H1 (cell line): ENCODE measurements at regions not wholly inside any gene's neighbourhood (a gene's known extent, or its start where the extent isn't known, plus 50 kb on each side); places are given as distances from the start of the nearest gene placed in this dataset.

Source experiments
- CTCF ChIA-PET: fragments of 300-600 bp; sonication (Branson Sonifier 250); formaldehyde crosslinking; loops from one replicate; lab custom pipeline; 2021; ENCODE audit not compliant: partially characterized antibody; lab: Charles Lee
- POLR2A ChIA-PET: fragments of 300-600 bp; sonication (Branson Sonifier 250); formaldehyde crosslinking; loops from one replicate; lab custom pipeline; 2021; ENCODE audit warnings: inconsistent platforms; ENCODE audit not compliant: partially characterized antibody; lab: Charles Lee
- DNase-seq, 2 experiments: peaks; one replicate each; pipeline versions ENCODE4 v3.0.0 to v3.0.0-alpha.2; 2010 to 2022; ENCODE audit warnings: low spot score in 2 of 2, low read depth in 1 of 2, mixed read lengths in 1 of 2
- FAIRE-seq: peaks from 2 replicates; lab custom pipeline; 2011; peaks lifted over from hg19 to GRCh38; lab: Jason Lieb, UNC
- H2AFZ ChIP-seq: 2 replicates; pipeline ENCODE4 v1.8.1; 2012; ENCODE audit warnings: low read length, inconsistent platforms
- H2AK5ac ChIP-seq: 2 replicates; pipeline ENCODE4 v1.6.1; 2013; ENCODE audit warnings: low read depth, low read length
- H2BK120ac ChIP-seq: replicated peaks from 2 replicates; pipeline ENCODE3; 2013; ENCODE audit warnings: low read depth, low read length, inconsistent platforms
- H2BK12ac ChIP-seq: 2 replicates; pipeline ENCODE4 v1.6.1; 2013; ENCODE audit warnings: low read depth, low read length
- H2BK15ac ChIP-seq: 2 replicates; pipeline ENCODE4 v1.6.1; 2013; ENCODE audit warnings: low read length
- H2BK20ac ChIP-seq: 2 replicates; pipeline ENCODE4 v1.6.1; 2013; ENCODE audit warnings: low read length
- H2BK5ac ChIP-seq: 2 replicates; pipeline ENCODE4 v1.6.1; 2013; ENCODE audit warnings: low read depth, low read length
- H3K14ac ChIP-seq: 2 replicates; pipeline ENCODE4 v1.6.1; 2013; ENCODE audit warnings: inconsistent platforms; ENCODE audit not compliant: insufficient read length
- H3K18ac ChIP-seq: 2 replicates; pipeline ENCODE4 v1.6.1; 2013; ENCODE audit warnings: low read length; ENCODE audit errors: extremely low read depth
- H3K23ac ChIP-seq: 2 replicates; pipeline ENCODE4 v1.6.1; 2013; ENCODE audit warnings: inconsistent platforms; ENCODE audit not compliant: insufficient read length
- H3K23me2 ChIP-seq: 2 replicates; pipeline ENCODE4 v1.6.1; 2013; ENCODE audit warnings: low read depth, low read length
- H3K27ac ChIP-seq: 2 replicates; pipeline ENCODE4 v1.6.1; 2011; ENCODE audit warnings: low read depth, low read length, inconsistent platforms
- H3K27me3 ChIP-seq, 4 experiments: replicated peaks in 1 of 4; 1 replicate in 1 of 4; 2 replicates in 3 of 4; pipeline versions ENCODE4 v1.6.1 to v1.8.1; 2011 to 2013; ENCODE audit warnings: low read length in 3 of 4, mild to moderate bottlenecking in 3 of 4, inconsistent platforms in 2 of 4, mixed read lengths in 2 of 4, moderate library complexity in 1 of 4; ENCODE audit not compliant: control insufficient read depth in 3 of 4, insufficient read depth in 3 of 4; ENCODE audit errors: extremely low read depth in 1 of 4
- H3K36me3 ChIP-seq, 4 experiments: 2 replicates each; pipeline versions ENCODE4 v1.6.1 to v1.8.1; 2011 to 2013; ENCODE audit warnings: mild to moderate bottlenecking in 4 of 4, low read length in 3 of 4, moderate library complexity in 2 of 4, control low read depth in 1 of 4, inconsistent platforms in 1 of 4; ENCODE audit not compliant: insufficient read depth in 4 of 4, control insufficient read depth in 2 of 4
- H3K4ac ChIP-seq: replicated peaks from 2 replicates; pipeline ENCODE3; 2013; ENCODE audit warnings: low read length, low read depth, mixed read lengths, inconsistent platforms; ENCODE audit not compliant: insufficient read length
- H3K4me1 ChIP-seq, 4 experiments: replicated peaks in 1 of 4; 1 replicate in 1 of 4; 2 replicates in 3 of 4; pipeline versions ENCODE4 v1.6.1 to v1.8.1; 2011 to 2013; ENCODE audit warnings: low read length in 3 of 4, inconsistent platforms in 2 of 4, mixed read lengths in 1 of 4; ENCODE audit not compliant: insufficient read depth in 4 of 4, control insufficient read depth in 3 of 4
- H3K4me2 ChIP-seq, 2 experiments: 2 replicates each; pipeline versions ENCODE4 v1.6.1 to v1.8.1; 2011 to 2013; ENCODE audit warnings: low read depth in 2 of 2, low read length in 2 of 2, control low read depth in 1 of 2, inconsistent platforms in 1 of 2, mild to moderate bottlenecking in 1 of 2; ENCODE audit not compliant: insufficient read depth in 1 of 2
- H3K4me3 ChIP-seq, 4 experiments: fragments of 200-600, 300-600 bp in 1 of 4; sonication (generic), shearing (Covaris generic), sonication (Bioruptor Twin) in 1 of 4; 2 replicates each; pipeline versions ENCODE4 v1.5.1 to v1.8.1; 2011 to 2016; ENCODE audit warnings: low read length in 4 of 4, low read depth in 3 of 4, control low read depth in 2 of 4, inconsistent platforms in 2 of 4, mild to moderate bottlenecking in 2 of 4, mixed read lengths in 1 of 4, moderate library complexity in 1 of 4; ENCODE audit not compliant: insufficient read depth in 2 of 4; ENCODE audit errors: extremely low read depth in 1 of 4
- H3K56ac ChIP-seq: replicated peaks from 2 replicates; pipeline ENCODE3; 2013; ENCODE audit warnings: low read depth, mild to moderate bottlenecking, mixed read lengths, low read length, inconsistent platforms; ENCODE audit not compliant: insufficient read length
- H3K79me1 ChIP-seq: 2 replicates; pipeline ENCODE4 v1.6.1; 2013; ENCODE audit warnings: low read depth, low read length, control low read depth
- H3K79me2 ChIP-seq, 2 experiments: 2 replicates each; pipeline versions ENCODE4 v1.6.1 to v1.8.1; 2012 to 2013; ENCODE audit warnings: low read length in 2 of 2, mild to moderate bottlenecking in 2 of 2, inconsistent platforms in 1 of 2; ENCODE audit not compliant: insufficient read depth in 2 of 2, control insufficient read depth in 1 of 2
- H3K9ac ChIP-seq, 4 experiments: replicated peaks in 1 of 4; 1 replicate in 1 of 4; 2 replicates in 3 of 4; pipeline versions ENCODE4 v1.6.1 to v1.8.1; 2011 to 2013; ENCODE audit warnings: low read depth in 3 of 4, low read length in 3 of 4, control low read depth in 2 of 4, mild to moderate bottlenecking in 2 of 4, moderate library complexity in 2 of 4, inconsistent platforms in 1 of 4; ENCODE audit errors: extremely low read depth in 1 of 4
- H3K9me3 ChIP-seq, 2 experiments: 2 replicates each; pipeline versions ENCODE4 v1.6.1 to v1.8.1; 2012 to 2013; ENCODE audit warnings: mild to moderate bottlenecking in 2 of 2, moderate library complexity in 2 of 2, control low read depth in 1 of 2, inconsistent platforms in 1 of 2, low read depth in 1 of 2, low read length in 1 of 2, mixed read lengths in 1 of 2; ENCODE audit not compliant: insufficient read depth in 2 of 2
- H4K20me1 ChIP-seq, 2 experiments: replicated peaks in 1 of 2; 2 replicates each; pipeline versions ENCODE3 to v1.8.1; 2011 to 2013; ENCODE audit warnings: inconsistent platforms in 2 of 2, low read length in 2 of 2, mild to moderate bottlenecking in 1 of 2; ENCODE audit not compliant: insufficient read depth in 2 of 2, control insufficient read depth in 1 of 2
- H4K5ac ChIP-seq: 2 replicates; pipeline ENCODE4 v1.6.1; 2013; ENCODE audit warnings: low read length, low read depth, mixed read lengths, inconsistent platforms; ENCODE audit not compliant: insufficient read length
- H4K8ac ChIP-seq: 2 replicates; pipeline ENCODE4 v1.8.0; 2013; ENCODE audit warnings: mild to moderate bottlenecking, moderate library complexity, low read length, inconsistent platforms; ENCODE audit not compliant: insufficient read depth; ENCODE audit errors: extremely low read depth
- H4K91ac ChIP-seq: replicated peaks from 2 replicates; pipeline ENCODE3; 2013; ENCODE audit warnings: low read length, mixed read lengths, inconsistent platforms; ENCODE audit not compliant: insufficient read length
- BACH1 ChIP-seq: IDR thresholded peaks from 2 replicates; pipeline ENCODE4 v1.6.1; 2012; ENCODE audit warnings: low read length, improper control_type of control experiment
- BRCA1 ChIP-seq: IDR thresholded peaks from 2 replicates; pipeline ENCODE4 v1.6.1; 2012; ENCODE audit warnings: low read depth, low read length, improper control_type of control experiment
- CTBP2 ChIP-seq: IDR thresholded peaks from 2 replicates; pipeline ENCODE4 v1.7.0; 2011; ENCODE audit warnings: borderline replicate concordance, mild to moderate bottlenecking, moderate library complexity, mixed read lengths, low read length; ENCODE audit not compliant: insufficient read depth, insufficient read length
- EP300 ChIP-seq, 2 experiments: IDR thresholded peaks; 1 replicate in 1 of 2; 2 replicates in 1 of 2; pipeline ENCODE4 v1.6.1; 2011 to 2012; ENCODE audit warnings: low read depth in 2 of 2, low read length in 2 of 2, mild to moderate bottlenecking in 2 of 2, borderline replicate concordance in 1 of 2, inconsistent platforms in 1 of 2, moderate library complexity in 1 of 2
- GABPA ChIP-seq: IDR thresholded peaks from 2 replicates; pipeline ENCODE4 v1.6.1; 2011; ENCODE audit warnings: mild to moderate bottlenecking, low read length, moderate library complexity, borderline replicate concordance; ENCODE audit not compliant: insufficient read depth
- HDAC2 ChIP-seq, 2 experiments: fragments of 300-600 bp in 1 of 2; sonication (generic) in 1 of 2; IDR thresholded peaks; 2 replicates each; pipeline ENCODE4 v1.6.1; 2011 to 2012; ENCODE audit warnings: low read depth in 2 of 2, low read length in 2 of 2, mild to moderate bottlenecking in 2 of 2, moderate library complexity in 2 of 2, borderline replicate concordance in 1 of 2, inconsistent platforms in 1 of 2
- JUND ChIP-seq: IDR thresholded peaks from 2 replicates; pipeline ENCODE4 v1.6.1; 2011; ENCODE audit warnings: mild to moderate bottlenecking, improper control_type of control experiment, low read length
- POLR2A ChIP-seq, 2 experiments: IDR thresholded peaks; 1 replicate in 1 of 2; 2 replicates in 1 of 2; pipeline ENCODE4 v1.6.1; 2011; ENCODE audit warnings: low read depth in 2 of 2, low read length in 2 of 2, mild to moderate bottlenecking in 2 of 2; ENCODE audit errors: control extremely low read depth in 1 of 2
- RNF2 ChIP-seq: fragments of 200-900, 300-1000 bp; sonication (generic); IDR thresholded peaks from 2 replicates; pipeline ENCODE4 v1.7.1; 2016; ENCODE audit warnings: borderline replicate concordance, low read depth, mild to moderate bottlenecking, antibody characterized with exemption, low read length; ENCODE audit not compliant: poor library complexity, severe bottlenecking; ENCODE audit errors: missing control alignments
- SAP30 ChIP-seq: fragments of 300-600 bp; sonication (generic); IDR thresholded peaks from 2 replicates; pipeline ENCODE4 v1.7.1; 2012; ENCODE audit warnings: low read length, moderate library complexity, mild to moderate bottlenecking, inconsistent platforms; ENCODE audit not compliant: insufficient read depth, insufficient replicate concordance
- SIRT6 ChIP-seq: IDR thresholded peaks from one replicate; pipeline ENCODE4 v1.7.1; 2012; ENCODE audit warnings: low read length, inconsistent platforms
- SUZ12 ChIP-seq: fragments of 200-600 bp; sonication (generic); IDR thresholded peaks from 2 replicates; pipeline ENCODE4 v1.6.1; 2012; ENCODE audit warnings: mild to moderate bottlenecking, inconsistent platforms, low read length, moderate library complexity, mixed read lengths
- YY1 ChIP-seq: IDR thresholded peaks from 2 replicates; pipeline ENCODE4 v1.6.1; 2011; ENCODE audit warnings: low read depth, mild to moderate bottlenecking, low read length
- WGBS, 2 experiments: shearing (Covaris generic) in 1 of 2; methylation state at CpG; one replicate each; pipeline versions ENCODE4 v1.1.6 to v1.1.7; 2013 to 2015; ENCODE audit warnings: low lambda C conversion rate in 2 of 2, mixed read lengths in 2 of 2, inconsistent platforms in 1 of 2, low coverage in 1 of 2, missing lambda C conversion rate in 1 of 2; ENCODE audit not compliant: insufficient replicate concordance in 2 of 2, insufficient coverage in 1 of 2, insufficient read length in 1 of 2; ENCODE audit errors: extremely low coverage in 1 of 2, missing lambda C conversion rate in 1 of 2; 5-methylcytosine and 5-hydroxymethylcytosine counted together

DNA sequence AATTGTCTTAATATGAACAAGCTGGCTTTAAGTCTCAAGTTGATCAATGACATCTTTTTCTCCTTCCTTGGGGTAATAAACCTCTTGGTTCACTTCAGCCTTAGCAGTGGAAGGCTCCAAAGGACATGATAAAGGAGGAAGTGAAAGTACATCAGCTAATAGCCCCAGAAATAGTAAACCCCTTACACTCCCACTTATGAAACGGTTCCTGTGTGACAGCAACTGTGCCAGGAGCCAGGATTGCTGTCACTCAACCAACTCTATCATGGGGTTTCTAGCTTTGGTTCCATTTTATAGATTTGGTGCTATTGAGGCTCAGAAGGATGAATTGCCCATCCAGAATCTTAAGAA is 216.7 kb downstream of the ABHD5 start:
- Histone ChIP-seq H4K8ac (no peak overlapping the region), H3K79me1 (no peaks in the 10 kb centered on the region), H3K4me2 (no peak overlapping the region), H3K4me1 (no peaks in the 10 kb centered on the region), H2BK120ac (no peak overlapping the region), H3K23ac (no peak overlapping the region), H2AK5ac (no peak overlapping the region), H2BK20ac (no peak overlapping the region), H4K5ac (no peak overlapping the region), H3K4ac (no peak overlapping the region), H3K36me3 (no peaks in the 10 kb centered on the region), H2BK12ac (no peak overlapping the region), H3K4me3 (no peak overlapping the region), H3K9ac (no peak overlapping the region), H3K23me2 (no peaks in the 10 kb centered on the region), H4K20me1 (no peaks in the 10 kb centered on the region), H3K18ac (no peak overlapping the region), H3K27ac (no peak overlapping the region), H2BK5ac (no peak overlapping the region), H3K56ac (no peak overlapping the region), H3K14ac (no peak overlapping the region), H2AFZ (no peak overlapping the region), H3K9me3 (no peaks in the 10 kb centered on the region), H2BK15ac (no peak overlapping the region), H3K79me2 (no peaks in the 10 kb centered on the region), H4K91ac (no peak overlapping the region), H3K27me3 (peaks cover 0 to 2% (median 0%) of the 10 kb centered on the region in 4 experiments; a peak in 1 of 7 replicates)
- no peak for FAIRE-seq
- POLR2A ChIA-PET, result no interaction called here
- DNase-seq, result no peak
- no peak for TF ChIP-seq EP300 (IDR thresholded peaks at IDR 0.05; ENCODE audit: borderline replicate concordance in 1 of 2, low read depth in 2 of 2, low read length in 2 of 2)
- TF ChIP-seq CTBP2, result no peak
- no peak for TF ChIP-seq HDAC2 (IDR thresholded peaks at IDR 0.05; ENCODE audit: borderline replicate concordance in 1 of 2, low read depth in 2 of 2, low read length in 2 of 2)
- TF ChIP-seq SIRT6, result no peak
- TF ChIP-seq POLR2A (IDR thresholded peaks at IDR 0.05; ENCODE audit: control extremely low read depth in 1 of 2, low read depth in 2 of 2, low read length in 2 of 2), result no peak
- no peak for TF ChIP-seq RNF2
- no peak for TF ChIP-seq BRCA1
- no peak for TF ChIP-seq GABPA
- TF ChIP-seq SAP30, result no peak
- TF ChIP-seq JUND, result no peak
- no peak for TF ChIP-seq BACH1
- no peak for TF ChIP-seq SUZ12
- no peak for TF ChIP-seq YY1
- CTCF ChIA-PET, result interaction anchor here (0.6 to 2.3 kb wide), 6 partner anchors 11 to 639 kb away, joined by 3 to 7 read pairs (median 6); no protein-coding TSS in a partner anchor
- WGBS, 2 experiments, result 94% methylated on average over 1 of the region's 1 CpG; no CpG with 5 or more reads in 1 of the 2 experiments
